K562 (cell line): ENCODE measurements at regions not wholly inside any gene's neighbourhood (a gene's known extent, or its start where the extent isn't known, plus 50 kb on each side); places are given as distances from the start of the nearest gene placed in this dataset.

Experiments
- ATAC-seq: fragments of 200-7000 bp; cut with Tn5 transposase; 3 replicates; pipeline ENCODE4 v1.9.1; 2020; ENCODE audit warnings: moderate library complexity
- BruUV-seq: library from RNA; stranded (reverse); fragments of 400-500 nt; replicated peaks from 2 replicates; lab custom pipeline; 2021; lab: Mats Ljungman, UMichigan
- CTCF ChIA-PET: fragments of 300-600 bp; formaldehyde crosslinking; extraction: SDS; loops from one replicate; lab custom pipeline; 2021; ENCODE audit warnings: low intra/inter-chr PET ratio; lab: Yijun Ruan, JAX
- POLR2A ChIA-PET: fragments of 300-600, 350-650 bp; sonication (Branson Sonifier 250); formaldehyde crosslinking; extraction: SDS; loops from one replicate; lab custom pipeline; 2021; ENCODE audit warnings: antibody characterized with exemption, inconsistent platforms; lab: Yijun Ruan, JAX
- DNase-seq, 4 experiments: peaks; one replicate each; pipeline versions ENCODE4 v3.0.0 to v3.0.0-alpha.2; 2011 to 2018; ENCODE audit warnings: low spot score in 3 of 4, mixed read lengths in 3 of 4; ENCODE audit errors: extremely low read depth in 1 of 4
- FAIRE-seq: peaks from 2 replicates; lab custom pipeline; 2011; peaks lifted over from hg19 to GRCh38; lab: Jason Lieb, UNC
- H2AFZ ChIP-seq: 2 replicates; pipeline ENCODE4 v1.6.0; 2011; ENCODE audit warnings: low read depth, low read length, control low read depth, inconsistent platforms
- H3K27ac ChIP-seq: fragments of 200-600 bp; 3 replicates; pipeline ENCODE4 v1.8.0; 2011; ENCODE audit warnings: low read depth, mild to moderate bottlenecking, control low read depth, inconsistent platforms, low read length, moderate library complexity, mixed read lengths; ENCODE audit errors: extremely low read depth
- H3K27me3 ChIP-seq, 2 experiments: fragments of 300-600 bp in 1 of 2; 2 replicates in 1 of 2; 3 replicates in 1 of 2; pipeline versions ENCODE4 v1.6.0 to v1.8.0; 2011; ENCODE audit warnings: inconsistent platforms in 2 of 2, low read length in 2 of 2, mild to moderate bottlenecking in 1 of 2, mixed read lengths in 1 of 2, moderate library complexity in 1 of 2; ENCODE audit not compliant: control insufficient read depth in 2 of 2, insufficient read depth in 2 of 2
- H3K36me3 ChIP-seq: fragments of 300-600 bp; 3 replicates; pipeline ENCODE4 v1.8.0; 2011; ENCODE audit warnings: mild to moderate bottlenecking, low read length, inconsistent platforms; ENCODE audit not compliant: control insufficient read depth, insufficient read depth
- H3K4me1 ChIP-seq, 2 experiments: fragments of 200-600 bp in 1 of 2; replicated peaks in 1 of 2; 2 replicates in 1 of 2; 3 replicates in 1 of 2; pipeline versions ENCODE4 v1.5.1 to v1.8.0; 2011; ENCODE audit warnings: inconsistent platforms in 2 of 2, low read length in 2 of 2, mild to moderate bottlenecking in 1 of 2, mixed read lengths in 1 of 2, moderate library complexity in 1 of 2; ENCODE audit not compliant: control insufficient read depth in 2 of 2, insufficient read depth in 2 of 2
- H3K4me2 ChIP-seq: 2 replicates; pipeline ENCODE4 v1.6.1; 2011; ENCODE audit warnings: low read length, control low read depth, inconsistent platforms, mixed read lengths; ENCODE audit not compliant: insufficient read depth
- H3K4me3 ChIP-seq: fragments of 200-600 bp; sonication (generic), shearing (Covaris generic); 2 replicates; pipeline ENCODE4 v1.5.1; 2016; ENCODE audit warnings: control low read depth, inconsistent platforms
- H3K79me2 ChIP-seq: fragments of 200-600 bp; 3 replicates; pipeline ENCODE4 v1.8.0; 2011; ENCODE audit warnings: low read length, inconsistent platforms; ENCODE audit not compliant: control insufficient read depth, insufficient read depth
- H3K9ac ChIP-seq, 2 experiments: 2 replicates each; pipeline versions ENCODE4 v1.6.0 to v1.6.1; 2011; ENCODE audit warnings: low read depth in 2 of 2, low read length in 2 of 2, control low read depth in 1 of 2, inconsistent platforms in 1 of 2, mild to moderate bottlenecking in 1 of 2, mixed read lengths in 1 of 2; ENCODE audit not compliant: insufficient read depth in 1 of 2
- H3K9me1 ChIP-seq: one replicate; pipeline ENCODE4 v1.6.0; 2011; ENCODE audit warnings: inconsistent platforms, mild to moderate bottlenecking, low read length, moderate library complexity; ENCODE audit not compliant: control insufficient read depth, insufficient read depth
- H3K9me3 ChIP-seq: replicated peaks from 2 replicates; pipeline ENCODE4 v1.5.1; 2011; ENCODE audit warnings: low read depth, low read length, inconsistent platforms; ENCODE audit not compliant: control insufficient read depth, insufficient read depth
- H4K20me1 ChIP-seq: replicated peaks from 2 replicates; pipeline ENCODE4 v1.6.1; 2011; ENCODE audit warnings: low read length, inconsistent platforms, mixed read lengths; ENCODE audit not compliant: control insufficient read depth, insufficient read depth
- CCAR2 ChIP-seq: fragments of 200-400 bp; formaldehyde crosslinking; IDR thresholded peaks from 2 replicates; pipeline ENCODE4 v1.6.1; 2017; ENCODE audit warnings: mild to moderate bottlenecking, low read depth, low read length
- IFI16 ChIP-seq: fragments of 250-450 bp; sonication (Bioruptor Pico); IDR thresholded peaks from 2 replicates; pipeline ENCODE4 v2.1.2; 2022; ENCODE audit warnings: mild to moderate bottlenecking, inconsistent platforms
- ILK ChIP-seq: fragments of 450-650 bp; IDR thresholded peaks from 2 replicates; pipeline ENCODE4 v1.6.1; 2016; ENCODE audit warnings: missing genetic modification characterization, low read depth, mild to moderate bottlenecking, missing compliant biosample characterization, moderate library complexity, borderline replicate concordance
- MXI1 ChIP-seq: IDR thresholded peaks from 2 replicates; pipeline ENCODE4 v1.6.1; 2011; ENCODE audit warnings: low read depth, mild to moderate bottlenecking, improper control_type of control experiment, low read length
- MYC ChIP-seq, 2 experiments: fragments of 250-450 bp in 1 of 2; sonication (Bioruptor Pico) in 1 of 2; IDR thresholded peaks; 2 replicates each; pipeline versions ENCODE4 v1.5.1 to v1.6.1; 2012 to 2021; ENCODE audit warnings: low read depth in 2 of 2, borderline replicate concordance in 1 of 2, improper control_type of control experiment in 1 of 2, low read length in 1 of 2, mild to moderate bottlenecking in 1 of 2, moderate library complexity in 1 of 2
- NFYB ChIP-seq: IDR thresholded peaks from 2 replicates; pipeline ENCODE4 v1.6.1; 2011; ENCODE audit warnings: mild to moderate bottlenecking, moderate library complexity; ENCODE audit not compliant: insufficient read length; ENCODE audit errors: extremely low read depth
- RAD51 ChIP-seq: fragments of 450-650 bp; IDR thresholded peaks from 2 replicates; pipeline ENCODE4 v1.7.1; 2016; ENCODE audit warnings: low read depth, mild to moderate bottlenecking, borderline replicate concordance
- SOX6 ChIP-seq: fragments of 450-650 bp; IDR thresholded peaks from 2 replicates; pipeline ENCODE4 v1.6.1; 2014; ENCODE audit warnings: mild to moderate bottlenecking
- STAG1 ChIP-seq: sonication (generic); formaldehyde crosslinking; IDR thresholded peaks from 2 replicates; pipeline ENCODE4 v1.5.0; 2020; ENCODE audit warnings: missing genetic modification reagents, borderline replicate concordance
- TBP ChIP-seq: optimal IDR thresholded peaks from 2 replicates; pipeline ENCODE3; 2011; ENCODE audit warnings: low read depth, low read length, improper control_type of control experiment
- TCFL5 ChIP-seq: fragments of 250-450 bp; sonication (Bioruptor Pico); conservative IDR thresholded peaks from 2 replicates; pipeline ENCODE4 v1.6.1; 2021; ENCODE audit warnings: mild to moderate bottlenecking, moderate library complexity, matching md5 sums
- U2AF1 ChIP-seq: fragments of 200-400 bp; formaldehyde crosslinking; optimal IDR thresholded peaks from 2 replicates; pipeline ENCODE3; 2017; ENCODE audit warnings: mild to moderate bottlenecking, low read depth, low read length, moderate library complexity
- WGBS: fragments of 100-300 bp; shearing (Covaris generic); methylation state at CpG from one replicate; pipeline ENCODE4 v1.1.6; 2016; ENCODE audit warnings: low coverage, mixed read lengths; ENCODE audit not compliant: insufficient coverage; ENCODE audit errors: missing lambda C conversion rate; 5-methylcytosine and 5-hydroxymethylcytosine counted together
- in situ Hi-C: fragments of 300-500 bp; cut with MboI; formaldehyde crosslinking; loops from 4 replicates; pipeline ENCODE4 v1.15.0; 2018; ENCODE audit warnings: inconsistent platforms, mixed read lengths
- intact Hi-C: fragments of 100-400 bp; cut with micrococcal nuclease; formaldehyde crosslinking; loops from 2 replicates; pipeline ENCODE4 v1.14.2; 2022

DNA sequence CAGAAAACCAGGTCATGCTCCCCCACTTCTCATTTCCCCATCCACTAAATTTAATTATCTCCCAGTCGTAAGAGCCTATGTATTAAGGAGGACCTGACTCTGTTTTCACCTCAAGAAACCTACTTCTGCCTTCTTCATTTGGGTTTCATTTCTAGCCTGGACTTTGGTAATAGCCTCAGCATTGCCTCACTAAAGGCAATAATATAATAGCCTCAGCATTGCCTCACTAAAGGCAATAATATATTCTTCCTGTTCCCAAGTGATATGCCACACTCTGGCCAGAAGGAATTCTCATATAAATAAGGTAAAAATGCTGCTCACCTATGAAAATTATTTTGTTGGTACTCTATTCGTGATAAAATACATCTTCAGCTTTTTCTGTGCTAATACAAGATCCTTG, 993.9 kb downstream of the EFNB2 start:
- in situ Hi-C loops, result no loop called here
- no peaks in the 10 kb centered on the region for H3K79me2 ChIP-seq
- no TSS peak for BruUV-seq
- H2AFZ ChIP-seq, result no peak overlapping the region
- no peaks in the 10 kb centered on the region for H3K9me1 ChIP-seq
- no peak for DNase-seq
- CTCF ChIA-PET, result no interaction called here
- ATAC-seq, result no peak
- POLR2A ChIA-PET, result no interaction called here
- 0% methylated on average over 2 of the region's 2 CpGs for WGBS
- no peak overlapping the region for H3K27ac ChIP-seq
- no peaks in the 10 kb centered on the region for H4K20me1 ChIP-seq
- FAIRE-seq, result no peak
- H3K9me3 ChIP-seq, result no peaks in the 10 kb centered on the region
- no peak overlapping the region for H3K4me2 ChIP-seq
- no peak overlapping the region for H3K9ac ChIP-seq
- no peak overlapping the region for H3K4me3 ChIP-seq
- intact Hi-C loops, result no loop called here
- no peaks in the 10 kb centered on the region for H3K36me3 ChIP-seq
- H3K4me1 ChIP-seq, result no peaks in the 10 kb centered on the region
- TF ChIP-seq SOX6 (no peak), TCFL5 (CRISPR knock-in tag) (no peak), MYC (IDR thresholded peaks at IDR 0.05; ENCODE audit: low read depth, low read length) (no peak), MYC (CRISPR knock-in tag; IDR thresholded peaks at IDR 0.05; ENCODE audit: borderline replicate concordance, low read depth) (no peak), NFYB (no peak), IFI16 (CRISPR knock-in tag) (no peak), U2AF1 (no peak), STAG1 (CRISPR knock-in tag) (no peak), MXI1 (no peak), ILK (tag) (no peak), RAD51 (no peak), CCAR2 (no peak), TBP (no peak)
- H3K27me3 ChIP-seq, result no peaks in the 10 kb centered on the region
